HepG2 (cell line): ENCODE measurements at regions not wholly inside any gene's neighbourhood (a gene's known extent, or its start where the extent isn't known, plus 50 kb on each side); places are given as distances from the start of the nearest gene placed in this dataset.
A peak's percentile ranks its signal among the peaks of the same experiment; 100 is the strongest.

Experiments used
- AHR ChIP-seq: IDR thresholded peaks from 2 replicates; pipeline ENCODE4 v1.6.1; 2018; ENCODE audit warnings: missing genetic modification reagents, missing compliant biosample characterization
- BHLHE40 ChIP-seq: IDR thresholded peaks from 2 replicates; pipeline ENCODE4 v1.6.1; 2011; ENCODE audit warnings: low read length, improper control_type of control experiment
- EZH2 ChIP-seq: conservative IDR thresholded peaks from 2 replicates; pipeline ENCODE4 v1.6.1; 2012; ENCODE audit warnings: mild to moderate bottlenecking, low read depth, low read length, moderate library complexity
- FOSL2 ChIP-seq: sonication (generic); formaldehyde crosslinking; IDR thresholded peaks from 2 replicates; pipeline ENCODE4 v1.4.0; 2020; ENCODE audit warnings: missing genetic modification reagents
- GATAD1 ChIP-seq: IDR thresholded peaks from 2 replicates; pipeline ENCODE4 v1.6.1; 2016; ENCODE audit warnings: missing genetic modification reagents, missing compliant biosample characterization
- HES4 ChIP-seq: sonication (generic); formaldehyde crosslinking; IDR thresholded peaks from 2 replicates; pipeline ENCODE4 v1.9.0; 2021; ENCODE audit warnings: mild to moderate bottlenecking, missing genetic modification reagents, borderline replicate concordance
- HNRNPH1 ChIP-seq: fragments of 200-400 bp; formaldehyde crosslinking; optimal IDR thresholded peaks from 2 replicates; pipeline ENCODE3; 2017; ENCODE audit warnings: mild to moderate bottlenecking, low read depth, low read length
- HNRNPUL1 ChIP-seq: fragments of 200-400 bp; formaldehyde crosslinking; IDR thresholded peaks from 2 replicates; pipeline ENCODE4 v1.6.1; 2017; ENCODE audit warnings: low read depth, mild to moderate bottlenecking, low read length, moderate library complexity
- MYNN ChIP-seq: sonication (generic); formaldehyde crosslinking; IDR thresholded peaks from 2 replicates; pipeline ENCODE4 v1.4.0; 2020; ENCODE audit warnings: mild to moderate bottlenecking, low read depth, missing genetic modification reagents
- SMC3 ChIP-seq: IDR thresholded peaks from 2 replicates; pipeline ENCODE4 v1.6.1; 2011; ENCODE audit warnings: low read length, improper control_type of control experiment
- SP1 ChIP-seq, 2 experiments: fragments of 450-650 bp in 1 of 2; sonication (generic) in 1 of 2; formaldehyde crosslinking in 1 of 2; IDR thresholded peaks; 2 replicates each; pipeline versions ENCODE4 v1.4.0 to v1.6.1; 2016 to 2020; ENCODE audit warnings: missing genetic modification reagents in 1 of 2
- TMF1 ChIP-seq: sonication (generic); formaldehyde crosslinking; IDR thresholded peaks from 2 replicates; pipeline ENCODE4 v1.8.1; 2022; ENCODE audit warnings: low read depth, missing genetic modification reagents
- TSC22D2 ChIP-seq: sonication (generic); formaldehyde crosslinking; IDR thresholded peaks from 2 replicates; pipeline ENCODE4 v1.5.1; 2020; ENCODE audit warnings: missing genetic modification reagents, mild to moderate bottlenecking, borderline replicate concordance
- U2AF1 ChIP-seq: fragments of 200-400 bp; formaldehyde crosslinking; optimal IDR thresholded peaks from 2 replicates; pipeline ENCODE3; 2017; ENCODE audit warnings: mild to moderate bottlenecking, low read depth, low read length
- ZBTB8A ChIP-seq: sonication (generic); formaldehyde crosslinking; IDR thresholded peaks from 2 replicates; pipeline ENCODE4 v1.4.0; 2020; ENCODE audit warnings: mild to moderate bottlenecking, low read depth, missing genetic modification reagents, borderline replicate concordance
- ZNF234 ChIP-seq: sonication (generic); formaldehyde crosslinking; conservative IDR thresholded peaks from 2 replicates; pipeline ENCODE4 v1.5.1; 2020; ENCODE audit warnings: mild to moderate bottlenecking, missing genetic modification reagents
- ZNF30 ChIP-seq: sonication (generic); formaldehyde crosslinking; IDR thresholded peaks from 2 replicates; pipeline ENCODE4 v1.5.0; 2020; ENCODE audit warnings: mild to moderate bottlenecking, missing genetic modification reagents
- ZNF557 ChIP-seq: sonication (generic); formaldehyde crosslinking; IDR thresholded peaks from 2 replicates; pipeline ENCODE4 v1.4.0; 2020; ENCODE audit warnings: missing genetic modification reagents
- ZNF589 ChIP-seq: sonication (generic); formaldehyde crosslinking; conservative IDR thresholded peaks from 2 replicates; pipeline ENCODE4 v1.8.0; 2022; ENCODE audit warnings: mild to moderate bottlenecking, moderate library complexity, missing genetic modification reagents
- ZSCAN31 ChIP-seq: sonication (generic); formaldehyde crosslinking; IDR thresholded peaks from 2 replicates; pipeline ENCODE4 v1.5.0; 2020; ENCODE audit warnings: low read depth, mild to moderate bottlenecking, missing genetic modification reagents
- TF ChIP-seq, protein P1 (sequence below): sonication (generic); formaldehyde crosslinking; IDR thresholded peaks from 2 replicates; pipeline ENCODE4 v1.5.0; 2020; ENCODE audit warnings: missing genetic modification reagents
- TF ChIP-seq, protein P2 (sequence below): sonication (generic); formaldehyde crosslinking; IDR thresholded peaks from 2 replicates; pipeline ENCODE4 v1.4.0; 2020; ENCODE audit warnings: missing genetic modification reagents, borderline replicate concordance
- TF ChIP-seq, protein P3 (sequence below): sonication (generic); formaldehyde crosslinking; IDR thresholded peaks from 2 replicates; pipeline ENCODE4 v1.4.0; 2020; ENCODE audit warnings: mild to moderate bottlenecking, missing genetic modification reagents
- TF ChIP-seq, protein P4 (sequence below): sonication (generic); formaldehyde crosslinking; IDR thresholded peaks from 2 replicates; pipeline ENCODE4 v1.4.0; 2020; ENCODE audit warnings: missing genetic modification reagents, borderline replicate concordance

DNA sequence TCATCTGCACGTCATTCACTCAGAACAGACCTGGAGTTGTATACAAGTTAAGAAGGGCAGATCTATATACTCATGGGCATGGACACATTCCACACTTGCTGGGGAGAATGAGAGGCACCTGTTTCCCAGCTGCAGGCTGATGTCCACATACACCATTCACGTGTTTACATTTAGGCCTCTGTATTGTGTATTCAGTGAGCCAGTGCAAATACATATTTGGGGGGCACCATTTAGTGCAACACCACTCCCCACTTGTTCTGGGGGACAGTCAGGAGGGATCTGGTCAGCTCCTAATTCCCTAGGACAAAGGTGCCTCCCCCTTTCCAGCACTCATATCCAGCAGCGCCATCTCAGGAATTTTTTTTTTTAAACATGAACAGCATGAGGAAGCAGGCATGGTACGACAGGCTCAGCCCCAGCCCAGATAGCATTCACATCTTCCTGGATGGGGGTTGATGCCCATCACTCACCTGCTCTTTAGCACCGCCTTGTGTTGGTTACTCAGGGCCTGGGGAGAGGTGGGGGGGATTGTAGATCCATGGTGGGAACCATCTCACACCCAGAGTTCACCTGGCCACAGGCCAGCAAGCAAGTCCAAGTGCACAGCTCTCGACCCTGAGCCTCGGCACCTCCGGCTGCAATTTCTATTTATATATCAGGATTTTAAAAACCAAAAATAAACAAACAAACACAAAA is 56.9 kb upstream of the ZNF254 start (continued):
- TF ChIP-seq SMC3 (peak; percentile 30; the same call in 1 of the 2 replicates), EZH2 (no peak), HNRNPH1 (no peak), ZNF30 (no peak), FOSL2 (peak; percentile 30; the same call in 1 of the 2 replicates), TSC22D2 (CRISPR knock-in tag) (no peak), TMF1 (CRISPR knock-in tag) (no peak), GATAD1 (no peak), SP1 (IDR thresholded peaks at IDR 0.05) (no peak), SP1 (CRISPR knock-in tag; IDR thresholded peaks at IDR 0.05) (no peak), AHR (CRISPR knock-in tag) (no peak), MYNN (CRISPR knock-in tag) (no peak), HES4 (CRISPR knock-in tag) (no peak), ZNF234 (CRISPR knock-in tag) (no peak), ZNF557 (no peak), ZBTB8A (CRISPR knock-in tag) (no peak), BHLHE40 (no peak), ZNF589 (CRISPR knock-in tag) (no peak), ZSCAN31 (CRISPR knock-in tag) (no peak), HNRNPUL1 (no peak), U2AF1 (no peak)
- TF ChIP-seq, protein P1, sequence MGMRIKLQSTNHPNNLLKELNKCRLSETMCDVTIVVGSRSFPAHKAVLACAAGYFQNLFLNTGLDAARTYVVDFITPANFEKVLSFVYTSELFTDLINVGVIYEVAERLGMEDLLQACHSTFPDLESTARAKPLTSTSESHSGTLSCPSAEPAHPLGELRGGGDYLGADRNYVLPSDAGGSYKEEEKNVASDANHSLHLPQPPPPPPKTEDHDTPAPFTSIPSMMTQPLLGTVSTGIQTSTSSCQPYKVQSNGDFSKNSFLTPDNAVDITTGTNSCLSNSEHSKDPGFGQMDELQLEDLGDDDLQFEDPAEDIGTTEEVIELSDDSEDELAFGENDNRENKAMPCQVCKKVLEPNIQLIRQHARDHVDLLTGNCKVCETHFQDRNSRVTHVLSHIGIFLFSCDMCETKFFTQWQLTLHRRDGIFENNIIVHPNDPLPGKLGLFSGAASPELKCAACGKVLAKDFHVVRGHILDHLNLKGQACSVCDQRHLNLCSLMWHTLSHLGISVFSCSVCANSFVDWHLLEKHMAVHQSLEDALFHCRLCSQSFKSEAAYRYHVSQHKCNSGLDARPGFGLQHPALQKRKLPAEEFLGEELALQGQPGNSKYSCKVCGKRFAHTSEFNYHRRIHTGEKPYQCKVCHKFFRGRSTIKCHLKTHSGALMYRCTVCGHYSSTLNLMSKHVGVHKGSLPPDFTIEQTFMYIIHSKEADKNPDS (CRISPR knock-in tag) = no peak
- TF ChIP-seq, protein P2, sequence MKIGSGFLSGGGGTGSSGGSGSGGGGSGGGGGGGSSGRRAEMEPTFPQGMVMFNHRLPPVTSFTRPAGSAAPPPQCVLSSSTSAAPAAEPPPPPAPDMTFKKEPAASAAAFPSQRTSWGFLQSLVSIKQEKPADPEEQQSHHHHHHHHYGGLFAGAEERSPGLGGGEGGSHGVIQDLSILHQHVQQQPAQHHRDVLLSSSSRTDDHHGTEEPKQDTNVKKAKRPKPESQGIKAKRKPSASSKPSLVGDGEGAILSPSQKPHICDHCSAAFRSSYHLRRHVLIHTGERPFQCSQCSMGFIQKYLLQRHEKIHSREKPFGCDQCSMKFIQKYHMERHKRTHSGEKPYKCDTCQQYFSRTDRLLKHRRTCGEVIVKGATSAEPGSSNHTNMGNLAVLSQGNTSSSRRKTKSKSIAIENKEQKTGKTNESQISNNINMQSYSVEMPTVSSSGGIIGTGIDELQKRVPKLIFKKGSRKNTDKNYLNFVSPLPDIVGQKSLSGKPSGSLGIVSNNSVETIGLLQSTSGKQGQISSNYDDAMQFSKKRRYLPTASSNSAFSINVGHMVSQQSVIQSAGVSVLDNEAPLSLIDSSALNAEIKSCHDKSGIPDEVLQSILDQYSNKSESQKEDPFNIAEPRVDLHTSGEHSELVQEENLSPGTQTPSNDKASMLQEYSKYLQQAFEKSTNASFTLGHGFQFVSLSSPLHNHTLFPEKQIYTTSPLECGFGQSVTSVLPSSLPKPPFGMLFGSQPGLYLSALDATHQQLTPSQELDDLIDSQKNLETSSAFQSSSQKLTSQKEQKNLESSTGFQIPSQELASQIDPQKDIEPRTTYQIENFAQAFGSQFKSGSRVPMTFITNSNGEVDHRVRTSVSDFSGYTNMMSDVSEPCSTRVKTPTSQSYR (CRISPR knock-in tag) = peak; percentile 6; the same call in 1 of the 2 replicates
- TF ChIP-seq, protein P3, sequence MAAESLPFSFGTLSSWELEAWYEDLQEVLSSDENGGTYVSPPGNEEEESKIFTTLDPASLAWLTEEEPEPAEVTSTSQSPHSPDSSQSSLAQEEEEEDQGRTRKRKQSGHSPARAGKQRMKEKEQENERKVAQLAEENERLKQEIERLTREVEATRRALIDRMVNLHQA (CRISPR knock-in tag) = no peak
- TF ChIP-seq, protein P4, sequence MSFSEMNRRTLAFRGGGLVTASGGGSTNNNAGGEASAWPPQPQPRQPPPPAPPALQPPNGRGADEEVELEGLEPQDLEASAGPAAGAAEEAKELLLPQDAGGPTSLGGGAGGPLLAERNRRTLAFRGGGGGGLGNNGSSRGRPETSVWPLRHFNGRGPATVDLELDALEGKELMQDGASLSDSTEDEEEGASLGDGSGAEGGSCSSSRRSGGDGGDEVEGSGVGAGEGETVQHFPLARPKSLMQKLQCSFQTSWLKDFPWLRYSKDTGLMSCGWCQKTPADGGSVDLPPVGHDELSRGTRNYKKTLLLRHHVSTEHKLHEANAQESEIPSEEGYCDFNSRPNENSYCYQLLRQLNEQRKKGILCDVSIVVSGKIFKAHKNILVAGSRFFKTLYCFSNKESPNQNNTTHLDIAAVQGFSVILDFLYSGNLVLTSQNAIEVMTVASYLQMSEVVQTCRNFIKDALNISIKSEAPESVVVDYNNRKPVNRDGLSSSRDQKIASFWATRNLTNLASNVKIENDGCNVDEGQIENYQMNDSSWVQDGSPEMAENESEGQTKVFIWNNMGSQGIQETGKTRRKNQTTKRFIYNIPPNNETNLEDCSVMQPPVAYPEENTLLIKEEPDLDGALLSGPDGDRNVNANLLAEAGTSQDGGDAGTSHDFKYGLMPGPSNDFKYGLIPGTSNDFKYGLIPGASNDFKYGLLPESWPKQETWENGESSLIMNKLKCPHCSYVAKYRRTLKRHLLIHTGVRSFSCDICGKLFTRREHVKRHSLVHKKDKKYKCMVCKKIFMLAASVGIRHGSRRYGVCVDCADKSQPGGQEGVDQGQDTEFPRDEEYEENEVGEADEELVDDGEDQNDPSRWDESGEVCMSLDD = peak; percentile 83; the same call in 1 of the 2 replicates
